ENCODE measurements at regions not wholly inside any gene's neighbourhood (a gene's known extent, or its start where the extent isn't known, plus 50 kb on each side); places are given as distances from the start of the nearest gene placed in this dataset.

DNA sequence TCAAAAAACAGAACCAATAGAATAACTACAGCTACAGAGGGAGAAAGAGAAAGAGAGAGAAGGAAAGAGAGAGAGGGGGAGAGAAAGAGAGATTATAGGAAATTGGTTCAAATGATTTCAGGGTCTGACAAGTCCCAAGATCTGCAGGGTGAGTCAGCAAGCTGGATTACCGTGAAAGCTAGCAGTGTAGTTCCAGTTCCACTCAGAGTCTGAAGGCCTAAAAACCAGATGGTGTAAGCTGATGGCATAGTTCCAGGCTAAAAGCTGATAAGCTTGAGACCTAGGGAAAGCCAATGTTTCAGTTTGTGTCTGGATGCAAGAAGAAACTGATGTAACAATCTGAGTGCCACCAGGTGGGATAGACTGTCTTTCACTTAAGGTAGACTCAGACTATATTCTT, 397.7 kb downstream of the TRIB2 start:
- TF ChIP-seq, protein P1, sequence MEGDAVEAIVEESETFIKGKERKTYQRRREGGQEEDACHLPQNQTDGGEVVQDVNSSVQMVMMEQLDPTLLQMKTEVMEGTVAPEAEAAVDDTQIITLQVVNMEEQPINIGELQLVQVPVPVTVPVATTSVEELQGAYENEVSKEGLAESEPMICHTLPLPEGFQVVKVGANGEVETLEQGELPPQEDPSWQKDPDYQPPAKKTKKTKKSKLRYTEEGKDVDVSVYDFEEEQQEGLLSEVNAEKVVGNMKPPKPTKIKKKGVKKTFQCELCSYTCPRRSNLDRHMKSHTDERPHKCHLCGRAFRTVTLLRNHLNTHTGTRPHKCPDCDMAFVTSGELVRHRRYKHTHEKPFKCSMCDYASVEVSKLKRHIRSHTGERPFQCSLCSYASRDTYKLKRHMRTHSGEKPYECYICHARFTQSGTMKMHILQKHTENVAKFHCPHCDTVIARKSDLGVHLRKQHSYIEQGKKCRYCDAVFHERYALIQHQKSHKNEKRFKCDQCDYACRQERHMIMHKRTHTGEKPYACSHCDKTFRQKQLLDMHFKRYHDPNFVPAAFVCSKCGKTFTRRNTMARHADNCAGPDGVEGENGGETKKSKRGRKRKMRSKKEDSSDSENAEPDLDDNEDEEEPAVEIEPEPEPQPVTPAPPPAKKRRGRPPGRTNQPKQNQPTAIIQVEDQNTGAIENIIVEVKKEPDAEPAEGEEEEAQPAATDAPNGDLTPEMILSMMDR (IDR thresholded peaks at IDR 0.05), result no peak
- TF ChIP-seq POLR2AphosphoS5 (IDR thresholded peaks at IDR 0.05) (no peak), POLR2A (IDR thresholded peaks at IDR 0.05; ENCODE audit: low read depth) (no peak), EP300 (IDR thresholded peaks at IDR 0.05) (no peak)
